HEK293 (cell line): ENCODE measurements at regions not wholly inside any gene's neighbourhood (a gene's known extent, or its start where the extent isn't known, plus 50 kb on each side); places are given as distances from the start of the nearest gene placed in this dataset.
A peak's percentile ranks its signal among the peaks of the same experiment; 100 is the strongest.

Experiments used
- CTCF ChIA-PET: fragments of 350-600 bp; formaldehyde crosslinking; extraction: SDS; loops from one replicate; lab custom pipeline; 2021; ENCODE audit warnings: antibody characterized with exemption; lab: Yijun Ruan, JAX
- POLR2A ChIA-PET: fragments of 300-600 bp; formaldehyde crosslinking; extraction: SDS; loops from one replicate; lab custom pipeline; 2020; ENCODE audit warnings: antibody characterized with exemption, inconsistent platforms; lab: Yijun Ruan, JAX
- H3K27ac ChIP-seq: fragments of 200-500 bp; sonication (Bioruptor generic); 2 replicates; pipeline ENCODE4 v1.5.1; 2014; ENCODE audit warnings: low read depth, low read length, control low read depth, inconsistent platforms; ENCODE audit errors: extremely low read depth
- H3K36me3 ChIP-seq, 2 experiments: fragments of 200-500 bp in 1 of 2; sonication (Bioruptor generic) in 1 of 2; 1 replicate in 1 of 2; 2 replicates in 1 of 2; pipeline ENCODE4 v1.5.1; 2014 to 2017; ENCODE audit warnings: inconsistent platforms in 2 of 2, low read length in 2 of 2; ENCODE audit not compliant: control insufficient read depth in 2 of 2, insufficient read depth in 1 of 2
- H3K4me1 ChIP-seq: fragments of 200-500 bp; sonication (Bioruptor generic); 2 replicates; pipeline ENCODE4 v1.5.1; 2014; ENCODE audit warnings: mild to moderate bottlenecking, low read length, inconsistent platforms; ENCODE audit not compliant: control insufficient read depth, insufficient read depth
- H3K4me3 ChIP-seq: 2 replicates; pipeline ENCODE4 v1.5.1; 2011; ENCODE audit warnings: low read depth, mild to moderate bottlenecking, control low read depth, low read length, moderate library complexity
- H3K9me3 ChIP-seq: fragments of 200-500 bp; sonication (Bioruptor generic); 2 replicates; pipeline ENCODE4 v1.5.1; 2014; ENCODE audit warnings: low read depth, low read length, inconsistent platforms; ENCODE audit not compliant: control insufficient read depth, insufficient read depth
- AEBP2 ChIP-seq: fragments of 450-650 bp; formaldehyde crosslinking; IDR thresholded peaks from 2 replicates; pipeline ENCODE4 v1.5.1; 2016; ENCODE audit warnings: missing biosample characterization, missing genetic modification characterization, borderline replicate concordance
- FEZF1 ChIP-seq: fragments of 450-650 bp; formaldehyde crosslinking; IDR thresholded peaks from 2 replicates; pipeline ENCODE4 v1.5.1; 2016; ENCODE audit warnings: missing biosample characterization, missing genetic modification characterization
- GLI2 ChIP-seq: fragments of 450-650 bp; formaldehyde crosslinking; IDR thresholded peaks from 2 replicates; pipeline ENCODE4; 2017; ENCODE audit warnings: missing biosample characterization, missing genetic modification characterization, low read depth, borderline replicate concordance
- KLF16 ChIP-seq: fragments of 450-650 bp; formaldehyde crosslinking; IDR thresholded peaks from 2 replicates; pipeline ENCODE4 v1.5.1; 2017; ENCODE audit warnings: missing biosample characterization, missing genetic modification characterization
- OSR2 ChIP-seq: fragments of 450-650 bp; formaldehyde crosslinking; IDR thresholded peaks from 2 replicates; pipeline ENCODE4 v1.5.1; 2016; ENCODE audit warnings: missing biosample characterization, missing genetic modification characterization
- PRDM10 ChIP-seq: fragments of 450-650 bp; formaldehyde crosslinking; IDR thresholded peaks from 2 replicates; pipeline ENCODE4 v1.5.1; 2016; ENCODE audit warnings: missing biosample characterization, missing genetic modification characterization
- PRDM6 ChIP-seq: fragments of 450-650 bp; formaldehyde crosslinking; IDR thresholded peaks from 2 replicates; pipeline ENCODE4 v1.5.1; 2017; ENCODE audit warnings: missing biosample characterization, missing genetic modification characterization
- RBAK ChIP-seq: fragments of 450-650 bp; formaldehyde crosslinking; IDR thresholded peaks from 2 replicates; pipeline ENCODE4 v1.5.1; 2016; ENCODE audit warnings: missing biosample characterization, missing genetic modification characterization
- TCF7L2 ChIP-seq: IDR thresholded peaks from 2 replicates; pipeline ENCODE4 v1.6.1; 2011; ENCODE audit warnings: low read depth, mild to moderate bottlenecking, inconsistent platforms, low read length, moderate library complexity, borderline replicate concordance
- TSHZ1 ChIP-seq: fragments of 450-650 bp; formaldehyde crosslinking; IDR thresholded peaks from 2 replicates; pipeline ENCODE4 v1.5.1; 2016; ENCODE audit warnings: missing biosample characterization, missing genetic modification characterization, borderline replicate concordance
- ZBTB1 ChIP-seq: fragments of 450-650 bp; formaldehyde crosslinking; IDR thresholded peaks from 2 replicates; pipeline ENCODE4 v1.5.1; 2016; ENCODE audit warnings: missing biosample characterization, missing genetic modification characterization
- ZFP41 ChIP-seq: fragments of 450-650 bp; formaldehyde crosslinking; IDR thresholded peaks from 2 replicates; pipeline ENCODE4 v1.5.1; 2016; ENCODE audit warnings: missing biosample characterization, missing genetic modification characterization, borderline replicate concordance
- ZNF18 ChIP-seq: fragments of 450-650 bp; formaldehyde crosslinking; IDR thresholded peaks from 2 replicates; pipeline ENCODE4 v1.5.1; 2016; ENCODE audit warnings: missing biosample characterization, missing genetic modification characterization
- ZNF324 ChIP-seq: fragments of 450-650 bp; formaldehyde crosslinking; IDR thresholded peaks from 2 replicates; pipeline ENCODE4 v1.5.1; 2016; ENCODE audit warnings: missing biosample characterization, missing genetic modification characterization
- ZNF585B ChIP-seq: fragments of 450-650 bp; formaldehyde crosslinking; IDR thresholded peaks from 2 replicates; pipeline ENCODE4 v1.5.1; 2016; ENCODE audit warnings: missing biosample characterization, missing genetic modification characterization
- ZNF658 ChIP-seq: fragments of 450-650 bp; formaldehyde crosslinking; IDR thresholded peaks from 2 replicates; pipeline ENCODE4; 2016; ENCODE audit warnings: missing biosample characterization, missing genetic modification characterization
- ZNF785 ChIP-seq: fragments of 450-650 bp; formaldehyde crosslinking; IDR thresholded peaks from 2 replicates; pipeline ENCODE4 v1.5.1; 2016; ENCODE audit warnings: missing biosample characterization, missing genetic modification characterization
- ZNF792 ChIP-seq: fragments of 450-650 bp; formaldehyde crosslinking; IDR thresholded peaks from 2 replicates; pipeline ENCODE4 v1.5.1; 2016; ENCODE audit warnings: missing biosample characterization, missing genetic modification characterization
- ZNF843 ChIP-seq: fragments of 450-650 bp; formaldehyde crosslinking; IDR thresholded peaks from 2 replicates; pipeline ENCODE4 v1.5.1; 2016; ENCODE audit warnings: missing biosample characterization, missing genetic modification characterization
- ZSCAN18 ChIP-seq: fragments of 450-650 bp; formaldehyde crosslinking; IDR thresholded peaks from 2 replicates; pipeline ENCODE4 v1.5.1; 2016; ENCODE audit warnings: missing biosample characterization, missing genetic modification characterization

- POLR2A ChIA-PET = no interaction called here
- CTCF ChIA-PET = interaction anchor here (0.6 kb wide), 1 partner anchor 64 kb away, joined by 3 read pairs; no protein-coding TSS in a partner anchor
- H3K27ac ChIP-seq = no peak overlapping the region
- TF ChIP-seq KLF16 (tag by site-specific recombination) (no peak), GLI2 (tag by site-specific recombination) (no peak), ZNF18 (tag by site-specific recombination) (no peak), ZNF792 (no peak), AEBP2 (tag by site-specific recombination) (no peak), ZFP41 (no peak), TSHZ1 (tag by site-specific recombination) (no peak), ZNF785 (tag by site-specific recombination) (no peak), TCF7L2 (no peak), ZNF585B (tag by site-specific recombination) (no peak), ZBTB1 (tag by site-specific recombination) (no peak), ZNF324 (no peak), RBAK (tag by site-specific recombination) (no peak)
- H3K4me1 ChIP-seq = peaks cover 10% of the 10 kb centered on the region
- H3K4me3 ChIP-seq = no peak overlapping the region
- H3K36me3 ChIP-seq = no peaks in the 10 kb centered on the region
- no peaks in the 10 kb centered on the region for H3K9me3 ChIP-seq
Measured at GRCh38 chr5:57598097-57598496, 115.5 kb upstream of the ACTBL2 start.

- Histone ChIP-seq H3K36me3 (no peaks in the 10 kb centered on the region), H3K4me1 (peaks cover 10% of the 10 kb centered on the region), H3K27ac (no peak overlapping the region), H3K4me3 (no peak overlapping the region), H3K9me3 (no peaks in the 10 kb centered on the region)
- POLR2A ChIA-PET = no interaction called here
- CTCF ChIA-PET = interaction anchor here (0.9 kb wide), 1 partner anchor 292 kb away, joined by 5 read pairs; no protein-coding TSS in a partner anchor
- TF ChIP-seq ZNF324 = no peak
- no peak for TF ChIP-seq ZSCAN18 (tag by site-specific recombination)
- 0 out of 2 replicates have a peak, but pooled peaks have one; percentile 17 for TF ChIP-seq PRDM6
- peak; percentile 52 for TF ChIP-seq OSR2
- peak; percentile 53 for TF ChIP-seq ZNF843
- TF ChIP-seq PRDM10 = 0 out of 2 replicates have a peak, but pooled peaks have one; percentile 14
- TF ChIP-seq ZNF658 = no peak
- TF ChIP-seq FEZF1 (tag by site-specific recombination) = peak; percentile 71
Measured at GRCh38 chr5:57595523-57595991, 112.9 kb upstream of the ACTBL2 start.
